SH-SY5Y (cell line): ENCODE measurements at regions not wholly inside any gene's neighbourhood (a gene's known extent, or its start where the extent isn't known, plus 50 kb on each side); places are given as distances from the start of the nearest gene placed in this dataset.

ENCODE experiments used
- GATA2 ChIP-seq: IDR thresholded peaks from 2 replicates; pipeline ENCODE4 v1.6.1; 2011; ENCODE audit warnings: mild to moderate bottlenecking, low read depth, low read length
- GATA3 ChIP-seq: IDR thresholded peaks from 2 replicates; pipeline ENCODE4 v1.6.1; 2011; ENCODE audit warnings: low read depth, mild to moderate bottlenecking, low read length, moderate library complexity

DNA sequence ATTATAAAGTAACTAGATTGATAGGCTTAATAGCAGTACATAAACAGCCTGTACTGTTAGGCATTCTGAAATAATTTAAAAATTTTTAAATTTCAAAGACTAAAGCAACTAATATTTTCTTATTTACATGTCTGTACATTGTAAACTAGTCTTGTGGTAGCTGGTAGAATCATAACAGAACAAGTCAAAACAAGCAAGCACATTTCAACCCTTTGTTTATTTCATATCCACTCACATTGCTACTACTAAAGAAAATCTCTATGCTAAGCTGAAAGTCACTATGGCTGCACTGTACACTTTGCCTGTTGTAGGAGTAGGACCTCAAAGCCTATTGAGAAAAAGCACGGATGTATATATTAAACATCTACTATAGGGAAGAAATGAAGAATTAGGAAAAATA lies 738.2 kb upstream of the ADGRL4 start:
- TF ChIP-seq GATA3 = no peak
- no peak for TF ChIP-seq GATA2
